ENCODE measurements at regions not wholly inside any gene's neighbourhood (a gene's known extent, or its start where the extent isn't known, plus 50 kb on each side); places are given as distances from the start of the nearest gene placed in this dataset.

DNA sequence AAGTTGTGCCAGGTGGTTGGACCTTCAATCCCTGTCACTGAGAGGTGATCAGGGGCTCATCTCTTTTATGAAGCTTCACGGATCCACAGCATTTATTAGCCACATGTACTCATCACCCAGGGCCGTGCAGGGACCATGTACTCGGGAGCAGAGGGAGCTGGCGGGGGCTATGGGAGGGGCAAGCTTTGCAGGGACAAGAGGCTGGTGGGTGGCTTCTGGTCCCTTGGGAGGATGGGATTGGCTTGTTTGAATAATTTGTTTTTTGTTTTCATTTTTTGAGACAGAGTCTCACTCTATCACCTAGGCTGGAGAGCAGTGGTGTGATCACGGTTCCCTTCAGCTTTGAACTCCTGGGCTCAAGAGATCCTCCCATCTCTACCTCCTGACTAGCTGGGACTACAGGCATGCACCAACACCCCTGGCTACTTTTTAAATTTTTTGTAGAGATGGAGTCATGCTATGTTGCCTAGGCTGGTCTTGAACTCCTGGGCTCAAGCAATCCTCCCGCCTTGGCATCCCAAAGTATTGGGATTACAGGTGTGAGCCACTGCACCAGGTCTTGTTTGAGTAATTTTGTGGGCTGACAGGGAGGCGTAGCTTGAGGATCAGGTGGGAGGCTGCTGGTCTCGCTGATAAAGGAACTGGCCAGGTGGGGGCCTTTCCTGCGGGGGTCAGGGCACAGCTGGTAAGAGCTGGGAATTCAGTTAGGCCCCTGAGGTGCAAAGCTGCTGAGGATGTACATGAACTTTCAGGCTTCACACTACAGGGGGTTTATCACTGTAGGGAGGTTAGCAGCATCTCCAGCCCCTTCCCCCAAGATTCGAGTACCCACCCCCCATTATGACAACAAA lies 308.0 kb upstream of the C1orf174 start:
- Mint-ChIP-seq H3K27ac (ENCODE audit: unreplicated experiment) (no peak overlapping the region), H3K36me3 (ENCODE audit: insufficient read depth, unreplicated experiment) (no peaks in the 10 kb centered on the region), H3K27me3 (ENCODE audit: unreplicated experiment) (no peaks in the 10 kb centered on the region), H3K9me3 (ENCODE audit: low read depth, unreplicated experiment) (peaks cover 7% of the 10 kb centered on the region), H3K4me1 (ENCODE audit: low read depth, unreplicated experiment) (no peaks in the 10 kb centered on the region), H3K4me3 (ENCODE audit: low read depth, unreplicated experiment) (no peak overlapping the region)
- intact Hi-C loops (cut with micrococcal nuclease; ENCODE audit: unreplicated experiment), result no loop called here
- CTCF ChIA-PET, result no interaction called here
- DNase-seq, result no peak
- no TSS peak for BruUV-seq (replicated peaks)
- TF ChIP-seq, protein P1, sequence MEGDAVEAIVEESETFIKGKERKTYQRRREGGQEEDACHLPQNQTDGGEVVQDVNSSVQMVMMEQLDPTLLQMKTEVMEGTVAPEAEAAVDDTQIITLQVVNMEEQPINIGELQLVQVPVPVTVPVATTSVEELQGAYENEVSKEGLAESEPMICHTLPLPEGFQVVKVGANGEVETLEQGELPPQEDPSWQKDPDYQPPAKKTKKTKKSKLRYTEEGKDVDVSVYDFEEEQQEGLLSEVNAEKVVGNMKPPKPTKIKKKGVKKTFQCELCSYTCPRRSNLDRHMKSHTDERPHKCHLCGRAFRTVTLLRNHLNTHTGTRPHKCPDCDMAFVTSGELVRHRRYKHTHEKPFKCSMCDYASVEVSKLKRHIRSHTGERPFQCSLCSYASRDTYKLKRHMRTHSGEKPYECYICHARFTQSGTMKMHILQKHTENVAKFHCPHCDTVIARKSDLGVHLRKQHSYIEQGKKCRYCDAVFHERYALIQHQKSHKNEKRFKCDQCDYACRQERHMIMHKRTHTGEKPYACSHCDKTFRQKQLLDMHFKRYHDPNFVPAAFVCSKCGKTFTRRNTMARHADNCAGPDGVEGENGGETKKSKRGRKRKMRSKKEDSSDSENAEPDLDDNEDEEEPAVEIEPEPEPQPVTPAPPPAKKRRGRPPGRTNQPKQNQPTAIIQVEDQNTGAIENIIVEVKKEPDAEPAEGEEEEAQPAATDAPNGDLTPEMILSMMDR (IDR thresholded peaks at IDR 0.05; ENCODE audit: unreplicated experiment), result no peak

DNA sequence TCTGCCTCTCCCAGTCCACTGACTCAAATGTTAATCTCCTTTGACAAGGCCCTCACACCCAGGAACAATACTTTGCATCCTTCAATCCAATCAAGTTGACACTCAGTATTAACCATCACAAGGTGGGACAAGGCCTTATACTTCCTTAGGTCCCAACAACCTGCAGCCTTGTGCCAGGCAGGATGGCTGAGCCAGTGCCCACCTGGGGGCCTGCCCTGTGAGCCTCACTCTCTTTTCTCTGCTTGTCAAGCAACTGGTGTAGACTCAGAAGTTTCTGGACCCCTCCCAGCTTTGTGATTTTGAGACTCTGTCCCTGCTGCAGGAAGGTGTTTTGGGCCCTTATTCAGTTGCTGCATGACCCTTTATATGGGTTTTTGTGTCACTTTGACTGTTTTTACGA lies 310.0 kb upstream of the C1orf174 start:
- CTCF ChIA-PET, result no interaction called here
- no peaks in the 10 kb centered on the region for H3K4me1 Mint-ChIP-seq (ENCODE audit: low read depth, unreplicated experiment)
- H3K27me3 Mint-ChIP-seq (ENCODE audit: unreplicated experiment), result no peaks in the 10 kb centered on the region
- BruUV-seq (replicated peaks), result no TSS peak
- intact Hi-C loops (cut with micrococcal nuclease; ENCODE audit: unreplicated experiment), result no loop called here
- DNase-seq, result no peak
- no peak overlapping the region for H3K4me3 Mint-ChIP-seq (ENCODE audit: low read depth, unreplicated experiment)
- no peaks in the 10 kb centered on the region for H3K36me3 Mint-ChIP-seq (ENCODE audit: insufficient read depth, unreplicated experiment)
- peaks cover 3% of the 10 kb centered on the region for H3K9me3 Mint-ChIP-seq (ENCODE audit: low read depth, unreplicated experiment)
- no peak overlapping the region for H3K27ac Mint-ChIP-seq (ENCODE audit: unreplicated experiment)
- TF ChIP-seq, protein P1 (IDR thresholded peaks at IDR 0.05; ENCODE audit: unreplicated experiment), result no peak

DNA sequence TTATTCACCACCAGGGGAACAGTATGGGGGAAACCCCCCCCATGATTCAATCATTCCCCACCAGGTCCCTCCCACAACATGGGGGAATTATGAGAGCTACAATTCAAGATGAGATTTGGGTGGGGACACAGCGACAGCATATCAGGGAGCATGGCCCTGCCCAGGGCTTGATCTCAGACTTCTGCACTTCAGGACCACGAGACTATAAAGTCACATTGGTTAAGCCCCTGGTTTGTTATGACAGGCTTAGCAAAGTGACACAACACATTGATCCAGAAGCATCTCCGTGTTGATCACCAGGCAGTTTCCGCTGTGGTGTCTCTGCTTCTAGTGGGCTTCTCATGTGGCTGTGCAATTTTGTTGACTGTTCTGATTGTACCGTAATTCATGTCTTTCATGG lies 312.7 kb upstream of the C1orf174 start:
- intact Hi-C loops (cut with micrococcal nuclease; ENCODE audit: unreplicated experiment), result no loop called here
- CTCF ChIA-PET, result no interaction called here
- no peaks in the 10 kb centered on the region for H3K4me1 Mint-ChIP-seq (ENCODE audit: low read depth, unreplicated experiment)
- no peak for DNase-seq
- H3K4me3 Mint-ChIP-seq (ENCODE audit: low read depth, unreplicated experiment), result no peak overlapping the region
- no TSS peak for BruUV-seq (replicated peaks)
- H3K27ac Mint-ChIP-seq (ENCODE audit: unreplicated experiment), result no peak overlapping the region
- no peaks in the 10 kb centered on the region for H3K36me3 Mint-ChIP-seq (ENCODE audit: insufficient read depth, unreplicated experiment)
- H3K27me3 Mint-ChIP-seq (ENCODE audit: unreplicated experiment), result no peaks in the 10 kb centered on the region
- peaks cover 5% of the 10 kb centered on the region for H3K9me3 Mint-ChIP-seq (ENCODE audit: low read depth, unreplicated experiment)
- TF ChIP-seq, protein P1 (IDR thresholded peaks at IDR 0.05; ENCODE audit: unreplicated experiment), result no peak

DNA sequence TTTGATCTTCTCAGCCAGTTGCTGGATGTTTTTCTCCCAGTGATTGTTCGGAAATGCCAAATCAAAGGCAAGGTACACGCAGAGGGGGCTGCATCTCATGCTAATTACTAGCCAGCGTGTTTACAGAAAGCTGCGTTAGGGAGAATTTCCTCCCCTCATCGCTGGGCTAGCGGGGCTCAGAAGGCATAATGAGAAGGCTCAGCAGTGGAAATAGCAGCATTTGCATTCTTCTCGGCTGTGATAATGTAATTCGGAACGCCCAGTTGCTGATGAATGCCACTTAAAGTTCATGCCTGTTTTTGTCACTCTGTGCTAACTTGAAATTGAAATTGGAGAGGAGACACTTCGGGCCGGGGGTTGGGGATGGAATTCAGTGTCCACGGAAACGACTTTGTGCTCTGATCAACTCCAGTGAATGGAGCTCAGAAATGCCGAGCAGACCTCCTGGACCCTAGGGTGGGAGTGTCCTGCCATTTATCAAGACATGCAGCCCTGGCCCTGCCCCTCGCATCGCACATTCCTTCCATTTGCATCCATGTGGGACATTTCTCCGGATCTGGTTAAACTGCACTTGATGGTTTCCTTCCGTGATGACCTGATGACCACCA lies 313.4 kb upstream of the C1orf174 start:
- Mint-ChIP-seq H3K36me3 (ENCODE audit: insufficient read depth, unreplicated experiment) (no peaks in the 10 kb centered on the region), H3K27me3 (ENCODE audit: unreplicated experiment) (no peaks in the 10 kb centered on the region), H3K4me1 (ENCODE audit: low read depth, unreplicated experiment) (no peaks in the 10 kb centered on the region), H3K27ac (ENCODE audit: unreplicated experiment) (no peak overlapping the region), H3K9me3 (ENCODE audit: low read depth, unreplicated experiment) (peaks cover 5% of the 10 kb centered on the region), H3K4me3 (ENCODE audit: low read depth, unreplicated experiment) (no peak overlapping the region)
- BruUV-seq (replicated peaks), result no TSS peak
- intact Hi-C loops (cut with micrococcal nuclease; ENCODE audit: unreplicated experiment), result no loop called here
- TF ChIP-seq, protein P1 (IDR thresholded peaks at IDR 0.05; ENCODE audit: unreplicated experiment), result no peak
- CTCF ChIA-PET, result no interaction called here
- DNase-seq, result no peak
